Retinal pigment epithelial cell (primary cell): ENCODE measurements at regions not wholly inside any gene's neighbourhood (a gene's known extent, or its start where the extent isn't known, plus 50 kb on each side); places are given as distances from the start of the nearest gene placed in this dataset.
"Not testable (repeated sequence)": the region's sequence is repeated elsewhere in the genome, so short reads cannot be mapped to it uniquely, and the experiment has no call there.

ENCODE experiments used
- DNase-seq: peaks from one replicate; pipeline ENCODE4 v3.0.0-alpha.2; 2010; ENCODE audit warnings: low read depth
- H3K4me3 ChIP-seq: 2 replicates; pipeline ENCODE4 v1.5.1; 2011; ENCODE audit warnings: mild to moderate bottlenecking, low read length, control low read depth, moderate library complexity
- CTCF ChIP-seq: conservative IDR thresholded peaks from 2 replicates; pipeline ENCODE4 v1.5.1; 2011; ENCODE audit warnings: low read depth, low read length, control low read depth, inconsistent platforms

GRCh38 chr2:5188636-5189035 is 503.5 kb upstream of the SOX11 start:
- no peak for TF ChIP-seq CTCF
- H3K4me3 ChIP-seq, result no peak overlapping the region
- DNase-seq, result no peak

DNA sequence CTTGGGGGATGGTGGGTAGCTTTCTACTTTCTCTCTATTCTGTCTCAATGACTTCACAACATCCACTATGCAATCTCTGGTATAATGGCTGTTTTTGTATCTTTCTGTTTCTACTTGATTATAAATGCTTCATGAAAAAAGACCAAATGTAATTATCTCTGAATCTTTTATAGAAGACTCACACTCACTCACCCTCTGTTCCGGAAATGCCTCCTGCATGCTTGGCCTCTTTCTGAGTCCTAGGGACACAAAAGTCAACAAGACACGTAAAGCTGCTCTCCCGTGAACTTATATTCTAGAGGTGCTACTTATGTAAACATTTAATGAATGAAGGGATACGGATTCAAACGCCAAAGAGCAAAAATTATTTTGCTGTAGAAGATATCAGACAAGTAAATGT is 502.2 kb upstream of the SOX11 start:
- H3K4me3 ChIP-seq, result no peak overlapping the region
- no peak for DNase-seq
- TF ChIP-seq CTCF, result no peak

DNA sequence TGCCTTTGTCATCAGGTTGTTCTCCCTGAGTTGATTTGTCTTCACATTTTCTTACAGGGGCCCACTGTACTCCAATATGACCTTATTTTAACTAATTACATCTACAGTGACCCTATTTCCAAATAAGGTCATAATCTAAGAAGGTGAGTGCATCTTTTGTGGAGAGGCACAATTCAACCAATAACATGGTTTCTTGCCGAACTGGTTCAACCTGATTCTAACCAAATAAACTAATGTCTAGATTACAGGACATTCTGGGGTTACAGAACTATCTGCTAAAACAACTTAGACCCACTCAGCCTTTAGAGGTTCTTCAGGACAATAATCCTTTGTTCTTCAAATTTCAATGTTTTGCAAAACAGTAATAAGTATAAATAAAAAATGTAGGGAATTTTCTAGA is 496.5 kb upstream of the SOX11 start:
- no peak for TF ChIP-seq CTCF

GRCh38 chr2:5203134-5203755 is 488.9 kb upstream of the SOX11 start:
- H3K4me3 ChIP-seq, result no peak overlapping the region
- TF ChIP-seq CTCF, result no peak
- no peak for DNase-seq

More for the DNA sequence above, 496.5 kb upstream of the SOX11 start:
- no peak for DNase-seq
- H3K4me3 ChIP-seq, result no peak overlapping the region

GRCh38 chr2:5206742-5207141 is 485.4 kb upstream of the SOX11 start:
- not testable (repeated sequence) for DNase-seq

GRCh38 chr2:5215989-5216607 is 476.1 kb upstream of the SOX11 start:
- TF ChIP-seq CTCF, result no peak
- no peak overlapping the region for H3K4me3 ChIP-seq
- DNase-seq, result no peak

More at GRCh38 chr2:5206742-5207141, 485.4 kb upstream of the SOX11 start:
- H3K4me3 ChIP-seq, result not testable (repeated sequence)

DNA sequence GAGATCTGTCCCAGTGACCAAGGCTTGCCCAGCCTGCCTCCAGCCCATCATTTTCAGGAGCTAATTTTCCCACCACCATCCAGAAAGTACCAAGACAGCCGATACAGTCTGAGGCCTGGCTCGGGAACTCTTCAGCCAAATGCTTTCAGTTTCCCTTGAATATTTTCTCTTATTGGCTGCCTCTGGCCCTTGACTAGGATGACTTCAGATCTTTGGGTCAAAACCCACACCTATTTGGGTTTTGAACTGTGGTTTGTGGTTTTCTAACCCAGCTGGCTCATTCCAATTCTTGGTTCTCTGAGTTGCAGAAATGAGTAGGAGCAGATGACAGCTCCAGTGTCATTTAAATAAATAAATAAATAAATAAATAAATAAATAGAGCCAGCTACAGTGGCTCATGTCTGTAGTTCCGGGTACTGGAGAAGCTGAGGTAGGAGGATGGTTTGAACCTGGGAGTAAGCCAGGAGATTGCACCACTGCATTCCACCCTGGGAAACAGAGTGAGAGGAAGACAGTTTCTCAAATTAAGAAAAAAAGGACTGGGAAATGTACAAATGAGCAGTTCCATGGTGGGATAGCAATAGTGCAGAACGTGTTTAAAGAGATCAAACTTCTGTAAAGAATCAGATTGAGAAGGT is 465.0 kb upstream of the SOX11 start:
- H3K4me3 ChIP-seq, result no peak overlapping the region
- DNase-seq, result no peak
- no peak for TF ChIP-seq CTCF
